ENCODE measurements at regions not wholly inside any gene's neighbourhood (a gene's known extent, or its start where the extent isn't known, plus 50 kb on each side); places are given as distances from the start of the nearest gene placed in this dataset.
A peak's percentile ranks its signal among the peaks of the same experiment; 100 is the strongest.

GRCh38 chr13:78241278-78241919, 322.8 kb upstream of the EDNRB start:
- H3K27me3 ChIP-seq (ENCODE audit: control insufficient read depth, low read length) = no peaks in the 10 kb centered on the region
- H3F3A ChIP-seq (ENCODE audit: control insufficient read depth, insufficient read depth) = no peaks in the 10 kb centered on the region
- no peaks in the 10 kb centered on the region for H3K9me2 ChIP-seq (replicated peaks; ENCODE audit: control insufficient read depth, low read length)
- peaks cover 7% of the 10 kb centered on the region for H3K4me1 ChIP-seq (ENCODE audit: control insufficient read depth, low read length)
- no peaks in the 10 kb centered on the region for H3K36me3 ChIP-seq (ENCODE audit: control insufficient read depth, low read length)
- H3K4me2 ChIP-seq (ENCODE audit: low read length) = no peak overlapping the region
- H3K79me2 ChIP-seq (ENCODE audit: control insufficient read depth, low read length) = no peaks in the 10 kb centered on the region
- no peak overlapping the region for H3K4me3 ChIP-seq (ENCODE audit: low read length)
- peak; percentile 70 for TF ChIP-seq CTCF (IDR thresholded peaks at IDR 0.05; ENCODE audit: low read depth, low read length, poor library complexity, severe bottlenecking)
- TF ChIP-seq EZH2phosphoT487 (IDR thresholded peaks at IDR 0.05; ENCODE audit: borderline replicate concordance, low read length) = no peak
- no peaks in the 10 kb centered on the region for H4K20me1 ChIP-seq (ENCODE audit: control insufficient read depth, insufficient read depth, low read depth, low read length)
- H3K27ac ChIP-seq (ENCODE audit: low read depth, low read length) = no peak overlapping the region
- H3K9me3 ChIP-seq (ENCODE audit: control insufficient read depth, insufficient read depth, low read length) = no peaks in the 10 kb centered on the region

- Histone ChIP-seq H3K9me3 (ENCODE audit: control insufficient read depth, insufficient read depth, low read length) (no peaks in the 10 kb centered on the region), H3K4me3 (ENCODE audit: low read length) (no peak overlapping the region), H3K79me2 (ENCODE audit: control insufficient read depth, low read length) (no peaks in the 10 kb centered on the region), H3K9me2 (replicated peaks; ENCODE audit: control insufficient read depth, low read length) (no peaks in the 10 kb centered on the region), H3K27me3 (ENCODE audit: control insufficient read depth, low read length) (no peaks in the 10 kb centered on the region), H3K4me2 (ENCODE audit: low read length) (no peak overlapping the region), H3K4me1 (ENCODE audit: control insufficient read depth, low read length) (peaks cover 7% of the 10 kb centered on the region), H4K20me1 (ENCODE audit: control insufficient read depth, insufficient read depth, low read depth, low read length) (no peaks in the 10 kb centered on the region), H3F3A (ENCODE audit: control insufficient read depth, insufficient read depth) (no peaks in the 10 kb centered on the region), H3K36me3 (ENCODE audit: control insufficient read depth, low read length) (no peaks in the 10 kb centered on the region), H3K27ac (ENCODE audit: low read depth, low read length) (no peak overlapping the region)
- TF ChIP-seq CTCF (IDR thresholded peaks at IDR 0.05; ENCODE audit: low read depth, low read length, poor library complexity, severe bottlenecking) (no peak), EZH2phosphoT487 (IDR thresholded peaks at IDR 0.05; ENCODE audit: borderline replicate concordance, low read length) (no peak)
These were observed 321.1 kb upstream of the EDNRB start for GRCh38 chr13:78239714-78240113.

- H3K9me3 ChIP-seq (ENCODE audit: control insufficient read depth, insufficient read depth, low read length) = no peaks in the 10 kb centered on the region
- no peaks in the 10 kb centered on the region for H3K79me2 ChIP-seq (ENCODE audit: control insufficient read depth, low read length)
- no peaks in the 10 kb centered on the region for H3K27me3 ChIP-seq (ENCODE audit: control insufficient read depth, low read length)
- no peak overlapping the region for H3K4me3 ChIP-seq (ENCODE audit: low read length)
- TF ChIP-seq EZH2phosphoT487 (IDR thresholded peaks at IDR 0.05; ENCODE audit: borderline replicate concordance, low read length) (no peak), CTCF (IDR thresholded peaks at IDR 0.05; ENCODE audit: low read depth, low read length, poor library complexity, severe bottlenecking) (no peak)
- H3K36me3 ChIP-seq (ENCODE audit: control insufficient read depth, low read length) = no peaks in the 10 kb centered on the region
- H3K9me2 ChIP-seq (replicated peaks; ENCODE audit: control insufficient read depth, low read length) = no peaks in the 10 kb centered on the region
- H4K20me1 ChIP-seq (ENCODE audit: control insufficient read depth, insufficient read depth, low read depth, low read length) = no peaks in the 10 kb centered on the region
- no peaks in the 10 kb centered on the region for H3F3A ChIP-seq (ENCODE audit: control insufficient read depth, insufficient read depth)
- no peak overlapping the region for H3K27ac ChIP-seq (ENCODE audit: low read depth, low read length)
- H3K4me1 ChIP-seq (ENCODE audit: control insufficient read depth, low read length) = peaks cover 7% of the 10 kb centered on the region
- no peak overlapping the region for H3K4me2 ChIP-seq (ENCODE audit: low read length)
These were observed 320.3 kb upstream of the EDNRB start for GRCh38 chr13:78238911-78239310.

Data from DOHH2 (cell line).